GM19023 (cell line): ENCODE measurements at regions not wholly inside any gene's neighbourhood (a gene's known extent, or its start where the extent isn't known, plus 50 kb on each side); places are given as distances from the start of the nearest gene placed in this dataset.

Experiments used
- ATAC-seq: cut with Tn5 transposase; IDR thresholded peaks from one replicate; pipeline ENCODE4 v1.9.1; 2021; ENCODE audit warnings: mild to moderate bottlenecking, moderate library complexity; ENCODE audit not compliant: unreplicated experiment

GRCh38 chr9:14560194-14560593 is 133.0 kb downstream of the ZDHHC21 start:
- ATAC-seq = no peak

GRCh38 chr9:14554886-14555285 is 138.3 kb downstream of the ZDHHC21 start:
- no peak for ATAC-seq

GRCh38 chr9:14547245-14548060 is 145.8 kb downstream of the ZDHHC21 start:
- ATAC-seq = no peak

- ATAC-seq = no peak
Measured at GRCh38 chr9:14546693-14547092, 146.5 kb downstream of the ZDHHC21 start.

GRCh38 chr9:14542071-14542470 is 151.2 kb downstream of the ZDHHC21 start:
- no peak for ATAC-seq

- no peak for ATAC-seq
Measured at GRCh38 chr9:14538526-14538925, 154.7 kb downstream of the ZDHHC21 start.

- ATAC-seq = no peak
Measured at GRCh38 chr9:14535161-14535955, 157.9 kb downstream of the ZDHHC21 start.

GRCh38 chr9:14533867-14534640 is 159.2 kb downstream of the ZDHHC21 start:
- no peak for ATAC-seq

GRCh38 chr9:14532456-14533115 is 160.6 kb downstream of the ZDHHC21 start:
- no peak for ATAC-seq

- ATAC-seq = no peak
Measured at GRCh38 chr9:14531341-14532269, 161.6 kb downstream of the ZDHHC21 start.

- no peak for ATAC-seq
Measured at GRCh38 chr9:14530841-14531240, 162.4 kb downstream of the ZDHHC21 start.

- no peak for ATAC-seq
Measured at GRCh38 chr9:14530366-14530765, 162.9 kb downstream of the ZDHHC21 start.

- ATAC-seq = no peak
Measured at GRCh38 chr9:14529629-14530028, 163.6 kb downstream of the ZDHHC21 start.

GRCh38 chr9:14529054-14529453 is 164.2 kb downstream of the ZDHHC21 start:
- no peak for ATAC-seq

GRCh38 chr9:14526504-14526903 is 166.7 kb downstream of the ZDHHC21 start:
- ATAC-seq = no peak

- no peak for ATAC-seq
Measured at GRCh38 chr9:14525856-14526255, 167.4 kb downstream of the ZDHHC21 start.

- ATAC-seq = no peak
Measured at GRCh38 chr9:14524873-14525515, 168.2 kb downstream of the ZDHHC21 start.

- no peak for ATAC-seq
Measured at GRCh38 chr9:14523545-14523944, 169.7 kb downstream of the ZDHHC21 start.
